HG03039 (cell line): ENCODE measurements at regions not wholly inside any gene's neighbourhood (a gene's known extent, or its start where the extent isn't known, plus 50 kb on each side); places are given as distances from the start of the nearest gene placed in this dataset.

Source experiments
- ATAC-seq: cut with Tn5 transposase; IDR thresholded peaks from one replicate; pipeline ENCODE4 v1.9.1; 2021; ENCODE audit warnings: mild to moderate bottlenecking, moderate library complexity; ENCODE audit not compliant: unreplicated experiment

GRCh38 chr4:136863756-136864155 lies 668.5 kb downstream of the PCDH18 start:
- no peak for ATAC-seq

GRCh38 chr4:136862653-136863052 lies 669.6 kb downstream of the PCDH18 start:
- no peak for ATAC-seq

GRCh38 chr4:136861091-136861490 lies 671.2 kb downstream of the PCDH18 start:
- no peak for ATAC-seq

GRCh38 chr4:136858903-136859302 lies 673.4 kb downstream of the PCDH18 start:
- no peak for ATAC-seq

- ATAC-seq = no peak
These were observed 676.4 kb downstream of the PCDH18 start for GRCh38 chr4:136855886-136856285.

- no peak for ATAC-seq
These were observed 681.8 kb downstream of the PCDH18 start for GRCh38 chr4:136850446-136850845.

GRCh38 chr4:136847881-136848621 lies 684.2 kb downstream of the PCDH18 start:
- ATAC-seq = no peak

GRCh38 chr4:136841526-136841925 lies 690.8 kb downstream of the PCDH18 start:
- no peak for ATAC-seq

GRCh38 chr4:136838607-136839006 lies 693.7 kb downstream of the PCDH18 start:
- ATAC-seq = no peak

GRCh38 chr4:136831553-136831952 lies 700.7 kb downstream of the PCDH18 start:
- ATAC-seq = no peak

- ATAC-seq = no peak
These were observed 703.0 kb downstream of the PCDH18 start for GRCh38 chr4:136829280-136829679.

- no peak for ATAC-seq
These were observed 709.3 kb downstream of the PCDH18 start for GRCh38 chr4:136823020-136823419.

GRCh38 chr4:136818811-136819330 lies 713.4 kb downstream of the PCDH18 start:
- ATAC-seq = no peak

- no peak for ATAC-seq
These were observed 720.0 kb downstream of the PCDH18 start for GRCh38 chr4:136812100-136812880.

GRCh38 chr4:136811496-136812077 lies 720.7 kb downstream of the PCDH18 start:
- ATAC-seq = no peak

GRCh38 chr4:136810626-136811025 lies 721.7 kb downstream of the PCDH18 start:
- no peak for ATAC-seq

GRCh38 chr4:136806844-136807243 lies 725.5 kb downstream of the PCDH18 start:
- ATAC-seq = no peak

GRCh38 chr4:136805617-136806016 lies 726.7 kb downstream of the PCDH18 start:
- no peak for ATAC-seq

GRCh38 chr4:136803433-136803832 lies 728.9 kb downstream of the PCDH18 start:
- no peak for ATAC-seq

GRCh38 chr4:136800248-136800647 lies 732.0 kb downstream of the PCDH18 start:
- no peak for ATAC-seq

GRCh38 chr4:136796953-136797352 lies 735.3 kb downstream of the PCDH18 start:
- no peak for ATAC-seq

GRCh38 chr4:136793848-136794247 lies 738.4 kb downstream of the PCDH18 start:
- ATAC-seq = no peak
